Posterior cingulate gyrus (tissue), 11 donors: ENCODE measurements at regions not wholly inside any gene's neighbourhood (a gene's known extent, or its start where the extent isn't known, plus 50 kb on each side); places are given as distances from the start of the nearest gene placed in this dataset.

Experiments used
- DNase-seq, 10 donors: peaks; one replicate each; pipeline versions ENCODE4 v3.0.0 to v3.0.0-alpha.2; 2020 to 2021; ENCODE audit warnings: mixed read lengths in 3 of 10
- intact Hi-C: fragments of 100-400 bp; cut with DNase I; formaldehyde crosslinking; loops from one replicate; pipeline ENCODE4 v1.15.1; 2023

GRCh38 chr1:80241566-80241965 lies 1235.0 kb upstream of the ADGRL4 start:
- intact Hi-C loops: no loop called here

GRCh38 chr1:80225510-80225909 lies 1219.0 kb upstream of the ADGRL4 start:
- DNase-seq: no peak
- intact Hi-C loops: no loop called here

More at GRCh38 chr1:80241566-80241965, 1235.0 kb upstream of the ADGRL4 start:
- DNase-seq: no peak

GRCh38 chr1:80221319-80221718 lies 1214.8 kb upstream of the ADGRL4 start:
- intact Hi-C loops: no loop called here
- no peak for DNase-seq

- intact Hi-C loops: no loop called here
- no peak for DNase-seq
Observed at GRCh38 chr1:80218112-80218511, 1211.6 kb upstream of the ADGRL4 start.

- no peak for DNase-seq
Observed at GRCh38 chr1:80217377-80217986, 1211.0 kb upstream of the ADGRL4 start.

GRCh38 chr1:80214888-80215540 lies 1208.5 kb upstream of the ADGRL4 start:
- DNase-seq: no peak
- intact Hi-C loops: no loop called here

More at GRCh38 chr1:80217377-80217986, 1211.0 kb upstream of the ADGRL4 start:
- intact Hi-C loops: no loop called here

GRCh38 chr1:80212948-80213347 lies 1206.4 kb upstream of the ADGRL4 start:
- intact Hi-C loops: no loop called here
- no peak for DNase-seq

- DNase-seq: no peak
- intact Hi-C loops: no loop called here
Observed at GRCh38 chr1:80211691-80212380, 1205.3 kb upstream of the ADGRL4 start.

GRCh38 chr1:80202118-80202517 lies 1195.6 kb upstream of the ADGRL4 start:
- intact Hi-C loops: no loop called here
- DNase-seq: no peak

GRCh38 chr1:80194221-80194620 lies 1187.7 kb upstream of the ADGRL4 start:
- DNase-seq: no peak
- intact Hi-C loops: no loop called here

- DNase-seq: no peak
- intact Hi-C loops: no loop called here
Observed at GRCh38 chr1:80181418-80181817, 1174.9 kb upstream of the ADGRL4 start.

GRCh38 chr1:80171631-80172030 lies 1165.1 kb upstream of the ADGRL4 start:
- DNase-seq: no peak
- intact Hi-C loops: no loop called here

GRCh38 chr1:80170811-80171485 lies 1164.4 kb upstream of the ADGRL4 start:
- intact Hi-C loops: no loop called here
- no peak for DNase-seq

GRCh38 chr1:80164150-80164549 lies 1157.6 kb upstream of the ADGRL4 start:
- intact Hi-C loops: no loop called here
- DNase-seq: no peak

- intact Hi-C loops: no loop called here
- DNase-seq: no peak
Observed at GRCh38 chr1:80163686-80164085, 1157.2 kb upstream of the ADGRL4 start.

- intact Hi-C loops: no loop called here
- no peak for DNase-seq
Observed at GRCh38 chr1:80158771-80159170, 1152.2 kb upstream of the ADGRL4 start.

GRCh38 chr1:80158266-80158665 lies 1151.7 kb upstream of the ADGRL4 start:
- DNase-seq: no peak
- intact Hi-C loops: no loop called here

- intact Hi-C loops: no loop called here
- no peak for DNase-seq
Observed at GRCh38 chr1:80155371-80155770, 1148.8 kb upstream of the ADGRL4 start.

GRCh38 chr1:80154176-80154575 lies 1147.6 kb upstream of the ADGRL4 start:
- intact Hi-C loops: no loop called here
- DNase-seq: no peak

- intact Hi-C loops: no loop called here
- DNase-seq: no peak
Observed at GRCh38 chr1:80153762-80154161, 1147.2 kb upstream of the ADGRL4 start.

GRCh38 chr1:80143361-80143760 lies 1136.8 kb upstream of the ADGRL4 start:
- intact Hi-C loops: no loop called here
- DNase-seq: peak in 2 of 10 donors; percentile 51 to 53
